ENCODE measurements at regions not wholly inside any gene's neighbourhood (a gene's known extent, or its start where the extent isn't known, plus 50 kb on each side); places are given as distances from the start of the nearest gene placed in this dataset.

GRCh38 chr21:41068967-41069642 is 98.9 kb upstream of the BACE2 start:
- TF ChIP-seq CTCF (IDR thresholded peaks at IDR 0.05), result peak; percentile 83

DNA sequence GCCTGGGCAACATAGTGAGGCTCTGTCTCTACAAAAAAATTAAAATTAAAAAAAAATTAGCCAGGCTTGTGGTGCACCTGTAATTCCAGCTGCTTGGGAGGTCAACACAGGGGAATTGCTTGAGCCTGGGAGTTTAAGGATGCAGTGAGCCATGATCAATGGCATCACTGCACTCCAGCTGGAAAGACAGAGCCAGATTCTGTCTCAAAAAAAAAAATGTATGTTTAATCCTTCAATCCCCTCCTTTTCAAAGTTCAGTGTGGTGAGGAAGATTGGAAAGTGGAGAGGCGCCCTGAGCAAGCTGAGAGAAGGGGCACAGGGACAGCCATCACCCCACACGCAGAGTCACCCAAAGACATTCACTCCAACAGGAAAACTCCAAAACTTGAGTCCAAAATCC is 97.7 kb upstream of the BACE2 start:
- no peak for TF ChIP-seq CTCF (IDR thresholded peaks at IDR 0.05)

DNA sequence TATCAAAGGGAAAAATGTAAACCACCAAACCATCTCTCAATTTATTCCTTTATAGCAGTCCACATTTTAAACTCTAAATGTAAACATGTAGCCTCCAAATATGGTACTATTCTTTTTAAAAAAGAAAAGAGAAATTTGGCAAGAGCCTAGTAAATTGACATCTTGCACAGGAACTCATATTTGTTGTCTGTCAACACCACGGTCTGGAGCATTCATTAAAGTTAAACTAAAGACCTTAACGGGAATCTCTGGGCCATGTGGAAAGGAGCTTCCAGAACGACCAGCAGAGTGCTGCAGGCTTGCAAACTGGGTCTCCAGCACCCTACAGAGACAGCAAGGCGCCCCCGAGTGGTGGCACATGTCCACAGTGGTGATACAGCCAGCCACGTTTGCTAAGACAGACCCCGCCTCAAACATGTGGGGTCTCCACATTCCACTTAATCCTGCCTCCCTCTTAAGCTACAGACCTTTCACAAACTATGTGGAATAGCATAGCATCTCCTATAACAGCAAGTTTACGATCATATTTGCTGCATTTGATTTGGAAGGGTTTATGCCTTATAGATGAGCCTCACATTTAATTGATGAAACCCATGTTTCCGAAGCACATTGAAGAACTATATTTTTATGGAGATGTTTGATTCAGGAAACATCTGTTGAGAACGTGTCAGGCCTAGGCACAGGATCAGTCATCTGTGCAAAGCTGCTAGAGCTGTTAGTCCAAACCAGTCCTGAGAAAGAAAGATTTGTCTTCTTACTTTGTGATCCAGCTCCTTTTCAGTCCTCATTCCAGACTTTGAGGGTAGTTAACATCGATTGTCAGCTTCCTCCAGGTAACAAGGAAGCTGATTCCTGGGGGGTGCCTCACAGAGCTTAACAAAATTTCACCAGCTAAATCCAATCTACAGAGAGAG is 96.4 kb upstream of the BACE2 start:
- 0 out of 2 replicates have a peak, but pooled peaks have one; percentile 15 for TF ChIP-seq CTCF (IDR thresholded peaks at IDR 0.05)

- no peak for TF ChIP-seq CTCF (IDR thresholded peaks at IDR 0.05)
These were observed 94.4 kb upstream of the BACE2 start for GRCh38 chr21:41073558-41073957.

- no peak for TF ChIP-seq CTCF (IDR thresholded peaks at IDR 0.05)
These were observed 93.4 kb upstream of the BACE2 start for GRCh38 chr21:41074396-41075184.

DNA sequence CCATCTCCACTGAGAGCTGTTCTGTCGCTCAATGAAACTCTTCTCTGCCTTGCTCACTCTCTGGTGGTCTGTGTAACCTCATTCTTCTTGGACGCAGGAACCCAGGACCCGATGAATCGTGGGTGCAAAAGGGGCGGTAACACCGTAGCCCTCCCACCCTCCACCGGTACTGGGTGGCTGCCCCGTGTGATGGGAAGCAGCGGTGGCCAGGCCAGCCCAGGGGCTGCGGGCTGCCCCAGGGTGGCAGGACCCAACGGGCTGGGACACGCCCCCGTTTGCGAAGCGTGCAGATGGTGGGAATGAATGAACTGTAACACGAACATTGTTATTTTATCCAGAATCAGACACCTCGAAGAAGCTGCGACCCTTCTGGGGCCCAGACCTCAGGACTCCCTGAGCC is 92.3 kb upstream of the BACE2 start:
- no peak for TF ChIP-seq CTCF (IDR thresholded peaks at IDR 0.05)

DNA sequence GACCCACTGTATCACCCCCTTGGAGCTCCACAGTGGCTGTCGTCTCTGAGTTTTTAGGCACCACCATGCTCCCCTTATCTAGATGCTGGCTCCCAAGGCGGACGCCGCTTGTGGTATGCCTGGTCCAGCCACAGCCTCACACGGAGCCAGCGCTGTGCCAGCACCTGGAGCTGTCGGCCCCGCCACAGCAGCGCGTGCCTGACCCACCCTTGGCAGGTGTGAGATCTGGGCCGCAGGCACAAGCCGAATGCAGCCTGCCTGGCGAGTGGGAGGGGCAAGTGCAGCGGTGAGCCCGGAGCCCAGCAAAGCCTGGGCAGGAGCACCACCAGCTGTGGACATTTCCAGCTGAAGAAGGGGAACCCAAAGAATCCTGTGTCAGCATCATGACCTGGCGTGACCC is 91.9 kb upstream of the BACE2 start:
- TF ChIP-seq CTCF (IDR thresholded peaks at IDR 0.05), result no peak

Measured in LNCAP (cell line).